ENCODE measurements at regions not wholly inside any gene's neighbourhood (a gene's known extent, or its start where the extent isn't known, plus 50 kb on each side); places are given as distances from the start of the nearest gene placed in this dataset.

- no peaks in the 10 kb centered on the region for H3K27me3 ChIP-seq (ENCODE audit: control insufficient read depth in 1 of 2, insufficient read depth in 2 of 2, low read length in 1 of 2)
- intact Hi-C loops (cut with DNase I), result no loop called here
- WGBS, 2 donors, result 93 to 94% methylated on average over 10 of the region's 10 CpGs
- DNase-seq (no peak), ATAC-seq (ENCODE audit: low FRiP score) (no peak)
- H3K4me1 ChIP-seq (ENCODE audit: control insufficient read depth in 1 of 2, insufficient read depth in 2 of 2, low read length in 2 of 2), result no peaks in the 10 kb centered on the region
- no peak overlapping the region for H3K4me3 ChIP-seq (ENCODE audit: low read length in 2 of 2)
- H3K36me3 ChIP-seq (ENCODE audit: control insufficient read depth in 1 of 2, insufficient read depth in 2 of 2, low read length in 1 of 2), result no peaks in the 10 kb centered on the region
- H3K27ac ChIP-seq (ENCODE audit: low read depth in 1 of 2, low read length in 2 of 2), result no peak overlapping the region
- H3K9me3 ChIP-seq (ENCODE audit: control insufficient read depth, low read length), result no peaks in the 10 kb centered on the region
These were observed 240.7 kb downstream of the MAP2K4 start for GRCh38 chr17:12261354-12261753.

- intact Hi-C loops (cut with DNase I), result no loop called here
- H3K4me1 ChIP-seq (ENCODE audit: control insufficient read depth in 1 of 2, insufficient read depth in 2 of 2, low read length in 2 of 2), result no peaks in the 10 kb centered on the region
- H3K9me3 ChIP-seq (ENCODE audit: control insufficient read depth, low read length), result no peaks in the 10 kb centered on the region
- no peak overlapping the region for H3K27ac ChIP-seq (ENCODE audit: low read depth in 1 of 2, low read length in 2 of 2)
- H3K36me3 ChIP-seq (ENCODE audit: control insufficient read depth in 1 of 2, insufficient read depth in 2 of 2, low read length in 1 of 2), result no peaks in the 10 kb centered on the region
- DNase-seq, result no peak
- WGBS, 2 donors, result 77 to 87% methylated on average over 6 of the region's 6 CpGs
- H3K27me3 ChIP-seq (ENCODE audit: control insufficient read depth in 1 of 2, insufficient read depth in 2 of 2, low read length in 1 of 2), result no peaks in the 10 kb centered on the region
- ATAC-seq (ENCODE audit: low FRiP score), result no peak
- no peak overlapping the region for H3K4me3 ChIP-seq (ENCODE audit: low read length in 2 of 2)
These were observed 249.1 kb downstream of the MAP2K4 start for GRCh38 chr17:12269751-12270150.

- H3K4me1 ChIP-seq (ENCODE audit: control insufficient read depth in 1 of 2, insufficient read depth in 2 of 2, low read length in 2 of 2), result no peaks in the 10 kb centered on the region
- 35 to 36% methylated on average over 3 of the region's 3 CpGs for WGBS, 2 donors
- ATAC-seq (ENCODE audit: low FRiP score) (no peak), DNase-seq (no peak)
- H3K36me3 ChIP-seq (ENCODE audit: control insufficient read depth in 1 of 2, insufficient read depth in 2 of 2, low read length in 1 of 2), result no peaks in the 10 kb centered on the region
- H3K4me3 ChIP-seq (ENCODE audit: low read length in 2 of 2), result no peak overlapping the region
- no peaks in the 10 kb centered on the region for H3K27me3 ChIP-seq (ENCODE audit: control insufficient read depth in 1 of 2, insufficient read depth in 2 of 2, low read length in 1 of 2)
- intact Hi-C loops (cut with DNase I), result no loop called here
- no peaks in the 10 kb centered on the region for H3K9me3 ChIP-seq (ENCODE audit: control insufficient read depth, low read length)
- H3K27ac ChIP-seq (ENCODE audit: low read depth in 1 of 2, low read length in 2 of 2), result no peak overlapping the region
These were observed 257.1 kb downstream of the MAP2K4 start for GRCh38 chr17:12277827-12278226.

GRCh38 chr17:12282056-12282455 is 261.4 kb downstream of the MAP2K4 start:
- no peak for DNase-seq
- Histone ChIP-seq H3K4me1 (ENCODE audit: control insufficient read depth in 1 of 2, insufficient read depth in 2 of 2, low read length in 2 of 2) (no peaks in the 10 kb centered on the region), H3K27me3 (ENCODE audit: control insufficient read depth in 1 of 2, insufficient read depth in 2 of 2, low read length in 1 of 2) (no peaks in the 10 kb centered on the region), H3K27ac (ENCODE audit: low read depth in 1 of 2, low read length in 2 of 2) (peak overlapping the region in 1 of 2 donors; percentile 37), H3K9me3 (ENCODE audit: control insufficient read depth, low read length) (no peaks in the 10 kb centered on the region), H3K36me3 (ENCODE audit: control insufficient read depth in 1 of 2, insufficient read depth in 2 of 2, low read length in 1 of 2) (no peaks in the 10 kb centered on the region), H3K4me3 (ENCODE audit: low read length in 2 of 2) (no peak overlapping the region)
- intact Hi-C loops (cut with DNase I), result loop anchor here in 1 of 2 donors (5.0 kb wide), 1 partner anchor 85 kb away; no protein-coding TSS in a partner anchor
- ATAC-seq (ENCODE audit: low FRiP score), result peak; percentile 86
- WGBS, 2 donors, result 0% methylated on average over 1 of the region's 1 CpG

GRCh38 chr17:12287953-12288352 is 267.3 kb downstream of the MAP2K4 start:
- intact Hi-C loops (cut with DNase I), result no loop called here
- H3K27me3 ChIP-seq (ENCODE audit: control insufficient read depth in 1 of 2, insufficient read depth in 2 of 2, low read length in 1 of 2), result no peaks in the 10 kb centered on the region
- no peak overlapping the region for H3K4me3 ChIP-seq (ENCODE audit: low read length in 2 of 2)
- no peaks in the 10 kb centered on the region for H3K36me3 ChIP-seq (ENCODE audit: control insufficient read depth in 1 of 2, insufficient read depth in 2 of 2, low read length in 1 of 2)
- 38 to 40% methylated on average over 2 of the region's 2 CpGs for WGBS, 2 donors
- DNase-seq (no peak), ATAC-seq (ENCODE audit: low FRiP score) (no peak)
- no peak overlapping the region for H3K27ac ChIP-seq (ENCODE audit: low read depth in 1 of 2, low read length in 2 of 2)
- H3K9me3 ChIP-seq (ENCODE audit: control insufficient read depth, low read length), result no peaks in the 10 kb centered on the region
- H3K4me1 ChIP-seq (ENCODE audit: control insufficient read depth in 1 of 2, insufficient read depth in 2 of 2, low read length in 2 of 2), result peaks cover 0 to 3% of the 10 kb centered on the region in 2 donors

GRCh38 chr17:12290207-12290606 is 269.5 kb downstream of the MAP2K4 start:
- DNase-seq (peak; percentile 74 to 87), ATAC-seq (ENCODE audit: low FRiP score) (peak; percentile 74)
- peaks cover 0 to 3% of the 10 kb centered on the region in 2 donors for H3K4me1 ChIP-seq (ENCODE audit: control insufficient read depth in 1 of 2, insufficient read depth in 2 of 2, low read length in 2 of 2)
- H3K36me3 ChIP-seq (ENCODE audit: control insufficient read depth in 1 of 2, insufficient read depth in 2 of 2, low read length in 1 of 2), result no peaks in the 10 kb centered on the region
- no peaks in the 10 kb centered on the region for H3K27me3 ChIP-seq (ENCODE audit: control insufficient read depth in 1 of 2, insufficient read depth in 2 of 2, low read length in 1 of 2)
- WGBS, 2 donors, result 2 to 5% methylated on average over 6 of the region's 6 CpGs
- intact Hi-C loops (cut with DNase I), result loop anchor here in 1 of 2 donors (5.0 kb wide), 1 partner anchor 72 kb away; no protein-coding TSS in a partner anchor
- H3K4me3 ChIP-seq (ENCODE audit: low read length in 2 of 2), result no peak overlapping the region
- no peaks in the 10 kb centered on the region for H3K9me3 ChIP-seq (ENCODE audit: control insufficient read depth, low read length)
- peak overlapping the region; percentile 29 to 79 for H3K27ac ChIP-seq (ENCODE audit: low read depth in 1 of 2, low read length in 2 of 2)

GRCh38 chr17:12296209-12296625 is 275.5 kb downstream of the MAP2K4 start:
- intact Hi-C loops (cut with DNase I), result no loop called here
- Histone ChIP-seq H3K4me3 (ENCODE audit: low read length in 2 of 2) (no peak overlapping the region), H3K36me3 (ENCODE audit: control insufficient read depth in 1 of 2, insufficient read depth in 2 of 2, low read length in 1 of 2) (no peaks in the 10 kb centered on the region), H3K4me1 (ENCODE audit: control insufficient read depth in 1 of 2, insufficient read depth in 2 of 2, low read length in 2 of 2) (peaks cover 2 to 12% of the 10 kb centered on the region in 2 donors), H3K27ac (ENCODE audit: low read depth in 1 of 2, low read length in 2 of 2) (peak overlapping the region in 1 of 2 donors; percentile 2), H3K9me3 (ENCODE audit: control insufficient read depth, low read length) (no peaks in the 10 kb centered on the region), H3K27me3 (ENCODE audit: control insufficient read depth in 1 of 2, insufficient read depth in 2 of 2, low read length in 1 of 2) (no peaks in the 10 kb centered on the region)
- 0 to 5% methylated on average over 5 of the region's 5 CpGs for WGBS, 2 donors
- ATAC-seq (ENCODE audit: low FRiP score), result no peak
- no peak for DNase-seq

- Histone ChIP-seq H3K36me3 (ENCODE audit: control insufficient read depth in 1 of 2, insufficient read depth in 2 of 2, low read length in 1 of 2) (no peaks in the 10 kb centered on the region), H3K4me1 (ENCODE audit: control insufficient read depth in 1 of 2, insufficient read depth in 2 of 2, low read length in 2 of 2) (peaks cover 2 to 9% of the 10 kb centered on the region in 2 donors), H3K27me3 (ENCODE audit: control insufficient read depth in 1 of 2, insufficient read depth in 2 of 2, low read length in 1 of 2) (no peaks in the 10 kb centered on the region), H3K4me3 (ENCODE audit: low read length in 2 of 2) (no peak overlapping the region), H3K27ac (ENCODE audit: low read depth in 1 of 2, low read length in 2 of 2) (peak overlapping the region; percentile 16 to 92), H3K9me3 (ENCODE audit: control insufficient read depth, low read length) (no peaks in the 10 kb centered on the region)
- peak; percentile 64 for ATAC-seq (ENCODE audit: low FRiP score)
- intact Hi-C loops (cut with DNase I), result no loop called here
- WGBS, 2 donors, result 1 to 5% methylated on average over 4 of the region's 4 CpGs
- DNase-seq, result no peak
These were observed 280.9 kb downstream of the MAP2K4 start for GRCh38 chr17:12301551-12301950.

GRCh38 chr17:12302711-12303110 is 282.0 kb downstream of the MAP2K4 start:
- no peak overlapping the region for H3K27ac ChIP-seq (ENCODE audit: low read depth in 1 of 2, low read length in 2 of 2)
- intact Hi-C loops (cut with DNase I), result no loop called here

More at GRCh38 chr17:12302711-12303110, 282.0 kb downstream of the MAP2K4 start:
- WGBS, 2 donors, result 57 to 63% methylated on average over 3 of the region's 3 CpGs
- H3K36me3 ChIP-seq (ENCODE audit: control insufficient read depth in 1 of 2, insufficient read depth in 2 of 2, low read length in 1 of 2), result no peaks in the 10 kb centered on the region
- DNase-seq (no peak), ATAC-seq (ENCODE audit: low FRiP score) (no peak)
- H3K27me3 ChIP-seq (ENCODE audit: control insufficient read depth in 1 of 2, insufficient read depth in 2 of 2, low read length in 1 of 2), result no peaks in the 10 kb centered on the region
- H3K4me3 ChIP-seq (ENCODE audit: low read length in 2 of 2), result no peak overlapping the region
- peaks cover 0 to 4% of the 10 kb centered on the region in 2 donors for H3K4me1 ChIP-seq (ENCODE audit: control insufficient read depth in 1 of 2, insufficient read depth in 2 of 2, low read length in 2 of 2)
- H3K9me3 ChIP-seq (ENCODE audit: control insufficient read depth, low read length), result no peaks in the 10 kb centered on the region
